HepG2 (cell line): ENCODE measurements at regions not wholly inside any gene's neighbourhood (a gene's known extent, or its start where the extent isn't known, plus 50 kb on each side); places are given as distances from the start of the nearest gene placed in this dataset.
"Not testable (repeated sequence)": the region's sequence is repeated elsewhere in the genome, so short reads cannot be mapped to it uniquely, and the experiment has no call there.

Experiments used
- ATAC-seq: fragments of 200-7000 bp; cut with Tn5 transposase; 3 replicates; pipeline ENCODE4 v1.9.1; 2020; ENCODE audit warnings: mild to moderate bottlenecking, moderate library complexity
- BruUV-seq: library from RNA; stranded (reverse); fragments of 400-500 nt; replicated peaks from 2 replicates; lab custom pipeline; 2021; lab: Mats Ljungman, UMichigan
- CTCF ChIA-PET: fragments of 300-600 bp; formaldehyde crosslinking; extraction: SDS; loops from one replicate; lab custom pipeline; 2021; ENCODE audit warnings: low total read pairs, inconsistent platforms, low intra/inter-chr PET ratio; lab: Yijun Ruan, JAX
- POLR2A ChIA-PET: fragments of 350-600 bp; sonication (Branson Sonifier 250); formaldehyde crosslinking; loops from one replicate; lab custom pipeline; 2020; ENCODE audit warnings: antibody characterized with exemption, inconsistent platforms; lab: Yijun Ruan, JAX
- DNase-seq: peaks from one replicate; pipeline ENCODE4 v3.0.0-alpha.2; 2015; ENCODE audit warnings: low spot score
- FAIRE-seq: peaks from 3 replicates; lab custom pipeline; 2011; peaks lifted over from hg19 to GRCh38; lab: Jason Lieb, UNC
- H2AFZ ChIP-seq: one replicate; pipeline ENCODE4 v1.6.1; 2011; ENCODE audit warnings: low read length, inconsistent platforms
- H3K27ac ChIP-seq: fragments of 300-600 bp; 3 replicates; pipeline ENCODE4 v1.8.0; 2011; ENCODE audit warnings: mixed run types, mild to moderate bottlenecking, mixed read lengths, low read length, inconsistent platforms; ENCODE audit not compliant: insufficient read depth; ENCODE audit errors: extremely low read length
- H3K27me3 ChIP-seq, 2 experiments: fragments of 200-600 bp in 1 of 2; 2 replicates in 1 of 2; 3 replicates in 1 of 2; pipeline versions ENCODE4 v1.6.0 to v1.8.0; 2011; ENCODE audit warnings: low read length in 2 of 2, mild to moderate bottlenecking in 2 of 2, moderate library complexity in 2 of 2, inconsistent platforms in 1 of 2; ENCODE audit not compliant: insufficient read depth in 2 of 2, control insufficient read depth in 1 of 2
- H3K36me3 ChIP-seq, 2 experiments: fragments of 200-600 bp in 1 of 2; replicated peaks in 1 of 2; 2 replicates in 1 of 2; 3 replicates in 1 of 2; pipeline versions ENCODE4 v1.5.1 to v1.8.0; 2011; ENCODE audit warnings: low read length in 2 of 2, inconsistent platforms in 1 of 2; ENCODE audit not compliant: insufficient read depth in 2 of 2, control insufficient read depth in 1 of 2
- H3K4me1 ChIP-seq: 2 replicates; pipeline ENCODE4 v1.5.1; 2012; ENCODE audit warnings: low read length, inconsistent platforms; ENCODE audit not compliant: insufficient read depth
- H3K4me2 ChIP-seq: 2 replicates; pipeline ENCODE4 v1.6.0; 2011; ENCODE audit warnings: low read depth, low read length, inconsistent platforms
- H3K4me3 ChIP-seq, 3 experiments: fragments of 200-600 bp in 1 of 3; sonication (generic), shearing (Covaris generic) in 1 of 3; replicated peaks in 1 of 3; 2 replicates each; pipeline ENCODE4 v1.5.1; 2011 to 2016; ENCODE audit warnings: low read length in 3 of 3, inconsistent platforms in 2 of 3, low read depth in 2 of 3, mild to moderate bottlenecking in 2 of 3, control low read depth in 1 of 3, mixed read lengths in 1 of 3; ENCODE audit not compliant: insufficient read depth in 1 of 3
- H3K79me2 ChIP-seq: one replicate; pipeline ENCODE4 v1.6.1; 2011; ENCODE audit warnings: low read length, inconsistent platforms; ENCODE audit not compliant: insufficient read depth
- H3K9ac ChIP-seq: 2 replicates; pipeline ENCODE4 v1.6.0; 2011; ENCODE audit warnings: mild to moderate bottlenecking, low read depth, low read length, inconsistent platforms; ENCODE audit not compliant: insufficient read depth
- H3K9me3 ChIP-seq: 2 replicates; pipeline ENCODE4 v1.5.1; 2012; ENCODE audit warnings: mild to moderate bottlenecking, low read length
- H4K20me1 ChIP-seq: 2 replicates; pipeline ENCODE4 v1.6.0; 2011; ENCODE audit warnings: inconsistent platforms, mild to moderate bottlenecking, low read length, moderate library complexity; ENCODE audit not compliant: insufficient read depth
- BCL6 ChIP-seq: IDR thresholded peaks from 2 replicates; pipeline ENCODE4 v1.6.1; 2016; ENCODE audit warnings: missing genetic modification reagents, missing compliant biosample characterization
- DNMT1 ChIP-seq: sonication (generic); formaldehyde crosslinking; IDR thresholded peaks from 2 replicates; pipeline ENCODE4 v1.5.1; 2020; ENCODE audit warnings: mild to moderate bottlenecking, missing genetic modification reagents
- JUND ChIP-seq: sonication (generic); formaldehyde crosslinking; IDR thresholded peaks from 2 replicates; pipeline ENCODE4 v1.8.0; 2022; ENCODE audit warnings: mild to moderate bottlenecking, missing genetic modification reagents
- KDM2A ChIP-seq: sonication (generic); formaldehyde crosslinking; IDR thresholded peaks from 2 replicates; pipeline ENCODE4 v1.4.0; 2020; ENCODE audit warnings: low read depth, missing genetic modification reagents, borderline replicate concordance
- KLF16 ChIP-seq, 2 experiments: sonication (generic) in 1 of 2; formaldehyde crosslinking in 1 of 2; IDR thresholded peaks; 2 replicates each; pipeline versions ENCODE4 v1.6.1 to v1.8.0; 2016 to 2023; ENCODE audit warnings: missing genetic modification reagents in 2 of 2, missing compliant biosample characterization in 1 of 2
- ZMYM2 ChIP-seq: sonication (generic); formaldehyde crosslinking; IDR thresholded peaks from 2 replicates; pipeline ENCODE4 v1.8.0; 2022; ENCODE audit warnings: mild to moderate bottlenecking, missing genetic modification reagents
- ZNF224 ChIP-seq: sonication (generic); formaldehyde crosslinking; IDR thresholded peaks from 2 replicates; pipeline ENCODE4 v1.5.0; 2020; ENCODE audit warnings: mild to moderate bottlenecking, missing genetic modification reagents
- ZNF530 ChIP-seq: sonication (generic); formaldehyde crosslinking; IDR thresholded peaks from 2 replicates; pipeline ENCODE4 v1.5.0; 2020; ENCODE audit warnings: low read depth, mild to moderate bottlenecking, missing genetic modification reagents
- ZNF558 ChIP-seq: sonication (generic); formaldehyde crosslinking; IDR thresholded peaks from 2 replicates; pipeline ENCODE4 v1.9.0; 2022; ENCODE audit warnings: mild to moderate bottlenecking, missing genetic modification reagents, borderline replicate concordance
- ZNF775 ChIP-seq: sonication (generic); formaldehyde crosslinking; IDR thresholded peaks from 2 replicates; pipeline ENCODE4 v1.4.0; 2020; ENCODE audit warnings: missing genetic modification reagents, mild to moderate bottlenecking, moderate library complexity, borderline replicate concordance
- ZSCAN20 ChIP-seq: sonication (generic); formaldehyde crosslinking; IDR thresholded peaks from 2 replicates; pipeline ENCODE4 v1.4.0; 2020; ENCODE audit warnings: missing genetic modification reagents, mild to moderate bottlenecking, borderline replicate concordance
- WGBS: methylation state at CpG from one replicate; pipeline ENCODE4 v1.1.6; 2017; ENCODE audit warnings: low lambda C conversion rate; 5-methylcytosine and 5-hydroxymethylcytosine counted together
- in situ Hi-C: cut with HindIII; loops from 2 replicates; pipeline ENCODE4 v1.10.0; 2017; ENCODE audit warnings: low pct_unique_long_range_greater_than_20kb; ENCODE audit not compliant: extremely low pct_ligation_motif_present
- intact Hi-C: fragments of 100-400 bp; cut with micrococcal nuclease; formaldehyde crosslinking; loops from one replicate; pipeline ENCODE4 v1.10.0; 2022; ENCODE audit not compliant: unreplicated experiment

DNA sequence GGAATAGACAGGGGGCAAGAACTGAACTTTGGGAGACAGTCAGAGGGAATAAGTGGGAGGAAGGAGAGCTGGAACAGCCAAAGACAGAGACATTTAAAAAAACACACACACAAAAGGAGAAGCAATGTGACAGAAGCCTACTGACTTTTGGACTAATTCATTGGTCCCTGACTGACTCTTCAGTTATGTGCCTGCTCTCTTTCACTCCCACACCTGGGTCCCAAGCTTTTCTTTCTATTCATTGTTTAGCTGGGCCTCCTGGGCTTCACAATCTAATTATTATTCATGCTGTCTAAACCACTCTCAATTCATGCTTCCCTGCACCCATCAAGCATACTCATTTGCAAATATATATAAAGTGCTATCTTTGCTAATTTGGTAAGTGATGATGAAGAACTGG is 139.2 kb upstream of the IRS4 start:
- H3K4me3 ChIP-seq: no peak overlapping the region
- in situ Hi-C loops (no loop called here), intact Hi-C loops (no loop called here)
- no TSS peak for BruUV-seq
- H3K4me2 ChIP-seq: no peak overlapping the region
- no peak overlapping the region for H2AFZ ChIP-seq
- no peaks in the 10 kb centered on the region for H3K9me3 ChIP-seq
- no peaks in the 10 kb centered on the region for H4K20me1 ChIP-seq
- no peaks in the 10 kb centered on the region for H3K36me3 ChIP-seq
- no peaks in the 10 kb centered on the region for H3K4me1 ChIP-seq
- ATAC-seq (no peak), FAIRE-seq (no peak), DNase-seq (no peak)
- H3K27me3 ChIP-seq: no peaks in the 10 kb centered on the region
- H3K79me2 ChIP-seq: no peaks in the 10 kb centered on the region
- no peak for TF ChIP-seq ZNF224 (CRISPR knock-in tag)
- no peak for TF ChIP-seq BCL6
- no peak for TF ChIP-seq ZSCAN20 (CRISPR knock-in tag)
- TF ChIP-seq ZNF558: no peak
- no peak for TF ChIP-seq KLF16 (CRISPR knock-in tag; IDR thresholded peaks at IDR 0.05)
- TF ChIP-seq ZNF530 (CRISPR knock-in tag): no peak
- no peak for TF ChIP-seq KDM2A
- TF ChIP-seq DNMT1 (CRISPR knock-in tag): no peak
- no peak for TF ChIP-seq JUND (CRISPR knock-in tag)
- no peak for TF ChIP-seq ZNF775 (CRISPR knock-in tag)
- TF ChIP-seq ZMYM2: no peak
- POLR2A ChIA-PET: no interaction called here
- no peak overlapping the region for H3K9ac ChIP-seq
- CTCF ChIA-PET: no interaction called here
- H3K27ac ChIP-seq: no peak overlapping the region

DNA sequence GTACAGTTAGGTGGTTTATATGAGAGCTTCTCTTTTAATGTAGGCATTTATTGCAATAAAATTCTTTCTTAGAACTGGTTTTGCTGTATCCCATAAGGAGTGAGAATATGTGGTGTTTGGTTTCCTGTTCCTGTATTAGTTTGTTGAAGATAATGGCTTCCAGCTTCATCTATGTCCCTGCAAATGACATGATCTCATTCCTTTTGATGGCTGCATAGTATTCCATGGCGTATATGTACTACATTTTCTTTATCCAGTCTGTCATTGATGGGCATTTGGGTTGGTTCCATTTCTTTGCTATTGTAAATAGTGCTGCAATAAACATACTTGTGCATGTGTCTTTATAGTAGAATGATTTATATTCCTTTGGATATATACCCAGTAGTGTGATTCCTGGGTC is 106.7 kb upstream of the IRS4 start:
- H3K79me2 ChIP-seq, H3K36me3 ChIP-seq, H3K4me2 ChIP-seq, H3K9ac ChIP-seq, H3K27ac ChIP-seq, FAIRE-seq, H3K9me3 ChIP-seq, CTCF ChIA-PET, in situ Hi-C loops, ATAC-seq, intact Hi-C loops, H3K4me1 ChIP-seq, H3K27me3 ChIP-seq, DNase-seq, POLR2A ChIA-PET, H4K20me1 ChIP-seq, BruUV-seq, H3K4me3 ChIP-seq, H2AFZ ChIP-seq: not testable (repeated sequence)
- 67% methylated on average over 1 of the region's 1 CpG for whole genome bisulfite sequencing
